Raji (cell line): ENCODE measurements at regions not wholly inside any gene's neighbourhood (a gene's known extent, or its start where the extent isn't known, plus 50 kb on each side); places are given as distances from the start of the nearest gene placed in this dataset.

Experiments
- POLR2A ChIP-seq: IDR thresholded peaks from 2 replicates; pipeline ENCODE4 v1.6.1; 2011; ENCODE audit warnings: low read depth, low read length, control low read depth; ENCODE audit not compliant: insufficient read depth

GRCh38 chr2:120832296-120833070, 96.8 kb downstream of the GLI2 start:
- TF ChIP-seq POLR2A: no peak

GRCh38 chr2:120833127-120833675, 97.5 kb downstream of the GLI2 start:
- TF ChIP-seq POLR2A: no peak

GRCh38 chr2:120834206-120834605, 98.5 kb downstream of the GLI2 start:
- no peak for TF ChIP-seq POLR2A

- TF ChIP-seq POLR2A: no peak
These were observed 100.6 kb downstream of the GLI2 start for GRCh38 chr2:120836281-120836680.

GRCh38 chr2:120840795-120841487, 105.3 kb downstream of the GLI2 start:
- TF ChIP-seq POLR2A: no peak

GRCh38 chr2:120842456-120843439, 107.1 kb downstream of the GLI2 start:
- TF ChIP-seq POLR2A: no peak

- TF ChIP-seq POLR2A: no peak
These were observed 108.5 kb downstream of the GLI2 start for GRCh38 chr2:120844070-120844738.

- no peak for TF ChIP-seq POLR2A
These were observed 109.6 kb downstream of the GLI2 start for GRCh38 chr2:120845277-120845676.

GRCh38 chr2:120846406-120847095, 110.9 kb downstream of the GLI2 start:
- TF ChIP-seq POLR2A: no peak

GRCh38 chr2:120847700-120848321, 112.1 kb downstream of the GLI2 start:
- no peak for TF ChIP-seq POLR2A

- no peak for TF ChIP-seq POLR2A
These were observed 113.6 kb downstream of the GLI2 start for GRCh38 chr2:120849278-120849677.

GRCh38 chr2:120850551-120850950, 114.9 kb downstream of the GLI2 start:
- no peak for TF ChIP-seq POLR2A

GRCh38 chr2:120851116-120851773, 115.6 kb downstream of the GLI2 start:
- TF ChIP-seq POLR2A: no peak
